ENCODE measurements at regions not wholly inside any gene's neighbourhood (a gene's known extent, or its start where the extent isn't known, plus 50 kb on each side); places are given as distances from the start of the nearest gene placed in this dataset.

DNA sequence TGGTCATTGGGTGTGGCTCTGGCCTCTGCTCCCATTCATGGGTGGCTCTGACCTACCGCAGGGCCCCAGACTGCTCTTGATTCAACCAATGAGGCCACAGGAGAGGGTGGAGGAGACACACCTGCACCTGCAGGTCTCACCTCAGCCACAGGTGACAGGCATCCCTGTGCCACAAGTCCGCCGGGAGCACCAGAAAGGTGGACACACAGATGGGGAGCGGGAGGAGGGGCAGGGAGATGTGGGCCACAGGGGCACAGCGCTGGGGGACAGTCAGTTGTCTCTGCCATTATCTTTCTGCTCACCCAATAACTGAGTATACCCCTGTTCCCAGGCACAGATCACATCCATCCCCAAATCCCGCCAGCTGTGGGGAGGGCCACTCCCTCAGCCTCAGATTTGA is 189.1 kb upstream of the SALL3 start:
- DNase-seq (ENCODE audit: low read depth), result no peak
- TF ChIP-seq, protein P1, sequence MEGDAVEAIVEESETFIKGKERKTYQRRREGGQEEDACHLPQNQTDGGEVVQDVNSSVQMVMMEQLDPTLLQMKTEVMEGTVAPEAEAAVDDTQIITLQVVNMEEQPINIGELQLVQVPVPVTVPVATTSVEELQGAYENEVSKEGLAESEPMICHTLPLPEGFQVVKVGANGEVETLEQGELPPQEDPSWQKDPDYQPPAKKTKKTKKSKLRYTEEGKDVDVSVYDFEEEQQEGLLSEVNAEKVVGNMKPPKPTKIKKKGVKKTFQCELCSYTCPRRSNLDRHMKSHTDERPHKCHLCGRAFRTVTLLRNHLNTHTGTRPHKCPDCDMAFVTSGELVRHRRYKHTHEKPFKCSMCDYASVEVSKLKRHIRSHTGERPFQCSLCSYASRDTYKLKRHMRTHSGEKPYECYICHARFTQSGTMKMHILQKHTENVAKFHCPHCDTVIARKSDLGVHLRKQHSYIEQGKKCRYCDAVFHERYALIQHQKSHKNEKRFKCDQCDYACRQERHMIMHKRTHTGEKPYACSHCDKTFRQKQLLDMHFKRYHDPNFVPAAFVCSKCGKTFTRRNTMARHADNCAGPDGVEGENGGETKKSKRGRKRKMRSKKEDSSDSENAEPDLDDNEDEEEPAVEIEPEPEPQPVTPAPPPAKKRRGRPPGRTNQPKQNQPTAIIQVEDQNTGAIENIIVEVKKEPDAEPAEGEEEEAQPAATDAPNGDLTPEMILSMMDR (IDR thresholded peaks at IDR 0.05; ENCODE audit: insufficient read depth, low read length), result no peak
- H3K4me3 ChIP-seq (ENCODE audit: low read depth, low read length), result no peak overlapping the region

DNA sequence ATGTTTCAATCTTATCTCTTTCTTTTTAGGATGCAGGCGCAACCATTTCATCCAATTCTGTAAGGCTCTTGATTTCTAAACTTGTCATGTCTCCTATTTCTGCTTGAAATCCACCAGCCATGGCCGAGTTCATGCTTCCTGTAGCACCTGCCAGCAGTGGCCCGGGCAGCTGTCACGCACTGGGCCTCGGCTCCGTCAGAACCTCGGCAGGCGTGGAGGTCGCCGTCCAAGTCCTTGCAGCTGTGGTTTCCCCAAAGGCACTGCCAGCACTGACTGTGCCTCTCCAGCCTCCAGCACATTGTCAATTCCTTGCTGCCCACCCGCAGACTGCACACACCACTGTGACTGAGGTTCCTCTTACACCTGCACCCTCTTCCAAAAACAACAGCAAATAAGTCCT is 188.7 kb upstream of the SALL3 start:
- TF ChIP-seq, protein P1 (IDR thresholded peaks at IDR 0.05; ENCODE audit: insufficient read depth, low read length), result no peak
- H3K4me3 ChIP-seq (ENCODE audit: low read depth, low read length), result no peak overlapping the region
- no peak for DNase-seq (ENCODE audit: low read depth)

DNA sequence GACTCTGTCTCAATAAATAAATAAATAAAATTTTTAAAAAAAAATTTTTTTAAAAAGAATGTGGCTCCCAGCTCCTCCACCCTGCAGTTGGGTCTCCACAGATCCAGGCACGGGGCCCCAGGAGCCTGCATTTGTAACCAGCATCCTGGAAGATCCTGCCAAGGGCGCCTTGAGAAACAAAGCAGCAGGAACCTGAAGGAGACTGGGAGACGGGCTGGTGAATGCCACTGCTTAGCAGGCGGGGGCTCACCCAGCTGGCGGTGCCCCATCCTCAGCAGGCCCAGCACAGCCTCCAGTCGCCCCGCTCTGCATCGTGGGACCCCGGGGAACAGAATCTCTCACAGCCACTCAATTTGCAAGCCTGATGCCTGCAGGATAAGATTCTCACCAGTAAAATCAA is 187.5 kb upstream of the SALL3 start:
- TF ChIP-seq, protein P1 (IDR thresholded peaks at IDR 0.05; ENCODE audit: insufficient read depth, low read length), result no peak
- no peak for DNase-seq (ENCODE audit: low read depth)
- no peak overlapping the region for H3K4me3 ChIP-seq (ENCODE audit: low read depth, low read length)

DNA sequence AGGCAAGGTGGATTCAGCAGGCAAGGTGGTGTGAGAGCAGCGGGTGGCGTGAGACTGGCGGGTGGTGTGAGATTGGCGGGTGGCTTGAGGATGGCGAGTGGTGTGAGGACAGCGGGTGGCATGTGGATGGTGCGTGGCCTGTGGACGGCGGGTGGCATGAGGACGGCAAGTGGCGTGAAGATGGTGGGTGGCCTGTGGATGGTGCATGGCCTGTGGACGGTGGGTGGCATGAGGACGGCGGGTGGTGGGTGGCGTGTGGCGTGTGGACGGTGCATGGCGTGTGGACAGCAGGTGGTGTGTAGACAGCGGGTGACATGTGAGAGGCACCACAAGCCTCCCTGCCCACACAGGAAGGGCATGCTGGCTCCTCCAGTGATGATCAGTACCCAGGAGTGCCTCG is 186.9 kb upstream of the SALL3 start:
- DNase-seq (ENCODE audit: low read depth), result no peak
- TF ChIP-seq, protein P1 (IDR thresholded peaks at IDR 0.05; ENCODE audit: insufficient read depth, low read length), result no peak
- no peak overlapping the region for H3K4me3 ChIP-seq (ENCODE audit: low read depth, low read length)

DNA sequence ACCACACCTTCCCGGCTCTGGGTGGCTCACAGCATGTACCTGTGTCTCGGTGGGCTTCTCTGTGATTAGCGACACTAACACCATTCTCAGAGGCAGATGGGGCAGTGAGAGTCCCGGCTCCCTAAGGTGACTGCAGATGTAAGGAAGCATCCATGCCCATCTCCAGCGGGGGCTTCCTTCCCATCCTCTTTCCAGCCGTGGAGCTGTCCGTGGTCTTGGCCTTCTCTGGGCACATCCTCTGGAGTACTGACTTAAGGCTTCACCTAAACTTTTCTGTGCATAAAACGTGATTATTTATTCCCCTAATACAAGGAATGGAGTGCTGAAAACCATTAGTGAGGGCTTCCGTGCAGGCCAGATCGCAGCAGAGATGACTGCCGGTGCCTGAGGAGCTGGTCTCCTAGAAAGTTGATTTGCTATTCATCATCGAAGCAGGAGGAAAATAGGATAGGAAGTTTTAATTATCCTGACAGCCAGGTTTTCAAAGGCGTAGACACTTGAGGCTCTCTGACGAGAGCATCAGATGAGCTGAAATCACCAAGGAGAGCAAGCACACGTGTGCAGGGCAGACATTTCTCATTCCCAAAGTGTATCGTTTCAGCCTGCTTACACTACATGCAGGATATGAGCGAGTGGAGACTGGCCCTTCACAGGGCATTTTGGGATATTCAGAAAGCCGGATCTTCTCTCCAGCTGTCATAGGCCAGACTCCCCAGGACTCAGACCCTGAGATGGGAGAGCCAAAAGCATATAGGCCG is 186.1 kb upstream of the SALL3 start:
- DNase-seq (ENCODE audit: low read depth), result no peak
- TF ChIP-seq, protein P1 (IDR thresholded peaks at IDR 0.05; ENCODE audit: insufficient read depth, low read length), result no peak
- H3K4me3 ChIP-seq (ENCODE audit: low read depth, low read length), result no peak overlapping the region

DNA sequence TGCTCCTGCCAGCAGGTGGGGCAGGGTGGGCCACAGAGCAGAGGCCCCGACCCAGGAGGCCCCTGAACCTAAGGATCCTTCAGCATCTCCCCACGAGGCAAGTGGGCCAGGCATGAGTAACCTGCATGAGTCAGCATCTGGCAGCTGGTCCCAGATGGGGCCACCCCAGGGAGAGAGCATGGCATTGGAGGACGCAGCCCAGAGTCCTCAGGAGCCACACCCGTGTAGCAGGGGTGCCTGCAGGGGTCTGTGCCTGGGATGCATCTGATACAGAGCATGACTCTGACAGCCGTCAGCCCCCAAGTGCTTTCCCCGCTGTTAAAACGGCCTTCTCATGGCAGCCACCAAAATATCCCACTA is 185.6 kb upstream of the SALL3 start:
- no peak for DNase-seq (ENCODE audit: low read depth)
- H3K4me3 ChIP-seq (ENCODE audit: low read depth, low read length), result no peak overlapping the region
- TF ChIP-seq, protein P1 (IDR thresholded peaks at IDR 0.05; ENCODE audit: insufficient read depth, low read length), result no peak

Data from fibroblast of the aortic adventitia (primary cell).